ENCODE measurements at regions not wholly inside any gene's neighbourhood (a gene's known extent, or its start where the extent isn't known, plus 50 kb on each side); places are given as distances from the start of the nearest gene placed in this dataset.

DNA sequence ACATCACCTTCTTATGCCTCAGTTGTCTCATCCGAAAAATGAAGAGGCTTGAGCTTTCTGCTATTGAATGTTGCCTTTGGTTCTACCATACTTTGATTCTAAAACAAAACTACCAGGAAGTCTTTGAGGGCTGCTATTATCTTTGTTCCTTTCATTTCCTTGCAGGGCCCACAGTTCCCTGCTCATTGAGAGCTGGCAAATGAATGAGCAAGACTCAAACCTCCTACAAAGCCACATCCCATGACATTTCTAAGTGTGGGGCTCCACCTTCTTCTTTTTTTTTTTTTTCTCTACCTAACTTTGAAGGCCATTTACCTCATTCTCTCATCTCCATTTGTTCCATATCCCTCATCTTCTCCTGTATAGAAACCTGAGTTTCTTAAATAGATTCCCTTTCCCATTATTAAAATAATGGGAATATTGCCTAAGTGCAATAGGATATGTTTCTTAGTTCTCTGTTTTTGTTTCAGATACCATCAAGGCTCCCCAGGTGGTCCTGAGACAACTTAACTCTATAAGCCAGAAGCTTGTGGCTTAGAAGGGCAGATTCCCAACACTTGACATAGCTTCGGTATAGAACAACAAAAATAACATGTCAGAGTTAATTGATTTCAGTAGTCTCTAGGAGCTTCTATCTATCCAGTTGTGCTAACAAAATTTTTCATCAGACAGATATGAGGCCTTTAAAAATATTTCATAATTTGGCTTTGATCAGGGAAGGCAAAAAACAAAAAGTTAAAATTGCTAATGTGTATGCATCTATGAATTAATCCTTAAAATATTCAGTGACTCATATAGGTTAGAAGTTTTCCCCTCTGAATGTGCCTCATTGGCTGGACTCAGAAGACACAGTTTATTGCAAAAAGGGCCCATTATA lies 951.6 kb downstream of the TUSC7 start:
- DNase-seq (ENCODE audit: low read depth in 2 of 2): no peak

- DNase-seq (ENCODE audit: low read depth in 2 of 2): no peak
Measured at GRCh38 chr3:117661818-117662095, 952.2 kb downstream of the TUSC7 start.

GRCh38 chr3:117665296-117665695 lies 955.7 kb downstream of the TUSC7 start:
- DNase-seq (ENCODE audit: low read depth in 2 of 2): no peak

- no peak for DNase-seq (ENCODE audit: low read depth in 2 of 2)
Measured at GRCh38 chr3:117666325-117666724, 956.7 kb downstream of the TUSC7 start.

- DNase-seq (ENCODE audit: low read depth in 2 of 2): no peak
Measured at GRCh38 chr3:117666812-117667211, 957.2 kb downstream of the TUSC7 start.

DNA sequence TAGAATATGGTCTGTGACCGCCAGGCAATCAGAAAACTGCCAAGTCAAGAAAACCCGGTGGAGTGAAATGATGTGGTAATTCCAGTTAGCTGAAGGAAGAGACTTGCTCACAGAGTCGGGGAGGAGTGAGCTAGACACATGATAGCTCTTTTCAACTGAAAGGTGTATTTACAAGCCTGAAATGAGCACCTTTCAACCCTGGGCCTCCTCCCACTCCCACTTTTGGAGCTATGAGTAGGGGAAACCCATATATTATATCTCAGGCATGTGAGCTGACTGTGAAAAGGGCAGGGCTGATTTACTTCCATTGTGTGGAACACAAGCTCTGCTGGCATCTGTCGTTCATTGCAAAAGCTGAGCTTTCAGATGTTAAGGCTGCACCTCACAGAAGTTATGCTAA lies 960.2 kb downstream of the TUSC7 start:
- DNase-seq (ENCODE audit: low read depth in 2 of 2): no peak

- no peak for DNase-seq (ENCODE audit: low read depth in 2 of 2)
Measured at GRCh38 chr3:117671722-117672318, 962.2 kb downstream of the TUSC7 start.

- no peak for DNase-seq (ENCODE audit: low read depth in 2 of 2)
Measured at GRCh38 chr3:117674321-117674720, 964.7 kb downstream of the TUSC7 start.

- no peak for DNase-seq (ENCODE audit: low read depth in 2 of 2)
Measured at GRCh38 chr3:117681619-117682018, 972.0 kb downstream of the TUSC7 start.

- DNase-seq (ENCODE audit: low read depth in 2 of 2): no peak
Measured at GRCh38 chr3:117687096-117687495, 977.5 kb downstream of the TUSC7 start.

DNA sequence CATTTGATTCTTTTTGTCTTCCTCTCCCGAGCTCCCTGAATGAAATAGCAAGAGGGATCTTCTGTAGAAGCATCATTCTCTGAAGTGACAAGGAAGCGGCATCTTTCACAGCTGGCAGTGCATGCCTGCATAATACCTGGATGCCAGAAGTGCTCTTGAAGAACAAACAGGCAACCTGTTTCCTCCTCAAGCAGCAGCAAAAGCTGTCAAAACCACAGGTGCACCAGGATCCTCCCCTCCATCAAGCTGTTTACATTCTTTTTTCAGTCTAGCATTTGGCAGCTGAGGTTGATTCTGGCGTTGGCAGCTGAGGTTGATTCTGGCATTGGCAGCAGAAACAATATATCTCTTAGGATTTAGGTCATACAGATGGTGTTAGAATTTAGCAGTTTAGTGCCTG lies 979.0 kb downstream of the TUSC7 start:
- DNase-seq (ENCODE audit: low read depth in 2 of 2): no peak

- DNase-seq (ENCODE audit: low read depth in 2 of 2): no peak
Measured at GRCh38 chr3:117691526-117691925, 981.9 kb downstream of the TUSC7 start.

GRCh38 chr3:117692416-117692995 lies 982.9 kb downstream of the TUSC7 start:
- DNase-seq (ENCODE audit: low read depth in 2 of 2): no peak

- DNase-seq (ENCODE audit: low read depth in 2 of 2): no peak
Measured at GRCh38 chr3:117695321-117695720, 985.7 kb downstream of the TUSC7 start.

DNA sequence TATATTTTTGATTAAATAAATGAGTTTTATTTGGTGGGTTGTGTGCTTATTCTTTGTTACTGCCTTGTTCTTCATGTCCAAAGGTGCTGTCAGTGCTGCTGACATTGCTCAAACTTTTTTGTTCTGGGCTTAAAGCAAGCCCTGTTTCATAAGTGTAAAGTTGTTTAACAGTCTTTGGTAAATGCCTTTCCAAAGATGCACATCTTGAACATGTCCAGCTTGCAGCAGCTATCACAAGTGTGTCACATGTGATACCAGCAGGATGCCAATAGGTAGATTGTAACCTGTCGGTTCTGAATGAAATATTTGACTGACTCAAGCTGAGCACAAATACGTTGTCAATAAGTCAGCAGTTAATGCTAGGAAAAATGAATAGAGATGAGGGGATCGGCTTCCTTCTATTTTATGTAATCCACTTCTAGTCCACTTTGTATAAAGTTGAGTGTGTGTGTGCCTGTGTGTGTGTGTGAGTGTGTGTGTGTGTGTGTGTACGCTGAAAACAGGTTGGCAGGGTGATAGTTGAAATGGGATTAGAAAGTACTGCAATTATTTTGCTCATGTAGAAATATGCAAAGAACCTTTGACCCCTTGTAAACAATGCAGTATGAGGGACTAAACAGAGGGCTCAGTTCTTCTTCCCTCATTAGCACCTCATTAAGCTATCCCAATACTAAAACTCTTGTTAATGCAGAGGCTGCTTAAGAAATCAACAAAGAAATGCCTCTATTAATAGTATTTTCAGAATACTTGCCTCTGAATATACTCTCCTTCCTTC lies 986.5 kb downstream of the TUSC7 start:
- DNase-seq (ENCODE audit: low read depth in 2 of 2): no peak

- no peak for DNase-seq (ENCODE audit: low read depth in 2 of 2)
Measured at GRCh38 chr3:117696851-117697407, 987.4 kb downstream of the TUSC7 start.

- DNase-seq (ENCODE audit: low read depth in 2 of 2): no peak
Measured at GRCh38 chr3:117699058-117699457, 989.5 kb downstream of the TUSC7 start.

GRCh38 chr3:117700573-117701360 lies 991.2 kb downstream of the TUSC7 start:
- DNase-seq (ENCODE audit: low read depth in 2 of 2): no peak

DNA sequence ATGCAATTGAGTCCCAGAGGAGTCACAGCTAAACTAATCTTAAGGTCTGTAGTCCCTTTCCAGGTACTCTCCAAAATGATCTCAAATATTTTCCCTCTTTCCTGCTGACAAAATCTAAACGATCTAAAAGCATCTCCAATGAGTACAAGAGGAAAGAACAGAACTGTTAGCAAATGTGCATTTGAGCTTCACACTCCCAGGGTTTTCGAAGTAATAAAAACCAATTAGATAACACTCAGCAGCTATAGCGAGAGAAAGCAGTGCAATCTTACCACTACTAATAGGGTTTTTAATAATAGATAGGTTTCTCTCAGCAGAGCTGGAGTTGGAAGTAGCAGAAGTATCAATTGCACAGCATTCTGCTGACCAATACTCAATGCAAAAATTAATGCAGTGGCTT lies 995.4 kb downstream of the TUSC7 start:
- no peak for DNase-seq (ENCODE audit: low read depth in 2 of 2)

GRCh38 chr3:117706037-117706436 lies 996.5 kb downstream of the TUSC7 start:
- DNase-seq (ENCODE audit: low read depth in 2 of 2): no peak

GRCh38 chr3:117706756-117707155 lies 997.2 kb downstream of the TUSC7 start:
- DNase-seq (ENCODE audit: low read depth in 2 of 2): no peak
